ENCODE measurements at regions not wholly inside any gene's neighbourhood (a gene's known extent, or its start where the extent isn't known, plus 50 kb on each side); places are given as distances from the start of the nearest gene placed in this dataset.

- H3K4me1 Mint-ChIP-seq: no peaks in the 10 kb centered on the region
Observed at GRCh38 chr6:144778056-144778455, 492.9 kb downstream of the UTRN start.

GRCh38 chr6:144778773-144779492 is 493.8 kb downstream of the UTRN start:
- TF ChIP-seq CTCF (IDR thresholded peaks at IDR 0.05; ENCODE audit: unreplicated experiment): no peak
- Mint-ChIP-seq H3K27me3 (ENCODE audit: low read depth) (no peaks in the 10 kb centered on the region), H3K4me1 (no peaks in the 10 kb centered on the region), H3K36me3 (peaks cover 34% of the 10 kb centered on the region), H3K9me3 (no peaks in the 10 kb centered on the region), H3K4me3 (no peak overlapping the region), H3K27ac (no peak overlapping the region)
- no peak for DNase-seq (ENCODE audit: low spot score in 2 of 2, unreplicated experiment in 2 of 2)

More at GRCh38 chr6:144778056-144778455, 492.9 kb downstream of the UTRN start:
- no peak overlapping the region for H3K4me3 Mint-ChIP-seq
- no peak overlapping the region for H3K27ac Mint-ChIP-seq
- H3K36me3 Mint-ChIP-seq: peaks cover 39% of the 10 kb centered on the region
- H3K9me3 Mint-ChIP-seq: no peaks in the 10 kb centered on the region
- no peak for TF ChIP-seq CTCF (IDR thresholded peaks at IDR 0.05; ENCODE audit: unreplicated experiment)
- no peak for DNase-seq (ENCODE audit: low spot score in 2 of 2, unreplicated experiment in 2 of 2)
- no peaks in the 10 kb centered on the region for H3K27me3 Mint-ChIP-seq (ENCODE audit: low read depth)

DNA sequence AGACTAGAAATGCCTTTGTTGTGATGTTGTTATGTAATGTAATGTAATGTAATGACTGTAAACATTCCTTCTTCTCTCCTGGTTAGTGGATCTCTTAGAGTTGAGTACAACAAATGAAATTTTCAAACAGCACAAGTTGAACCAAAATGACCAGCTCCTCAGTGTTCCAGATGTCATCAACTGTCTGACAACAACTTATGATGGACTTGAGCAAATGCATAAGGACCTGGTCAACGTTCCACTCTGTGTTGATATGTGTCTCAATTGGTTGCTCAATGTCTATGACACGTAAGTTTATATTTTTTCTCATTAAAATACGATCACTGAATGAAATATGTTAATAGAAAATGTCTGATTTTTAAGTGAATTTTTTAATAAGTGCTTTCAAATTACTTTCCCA is 496.7 kb downstream of the UTRN start:
- Mint-ChIP-seq H3K27me3 (ENCODE audit: low read depth) (no peaks in the 10 kb centered on the region), H3K36me3 (peaks cover 9% of the 10 kb centered on the region), H3K4me1 (no peaks in the 10 kb centered on the region), H3K4me3 (no peak overlapping the region), H3K27ac (no peak overlapping the region), H3K9me3 (no peaks in the 10 kb centered on the region)
- DNase-seq (ENCODE audit: low spot score in 2 of 2, unreplicated experiment in 2 of 2): no peak
- TF ChIP-seq CTCF (IDR thresholded peaks at IDR 0.05; ENCODE audit: unreplicated experiment): no peak

DNA sequence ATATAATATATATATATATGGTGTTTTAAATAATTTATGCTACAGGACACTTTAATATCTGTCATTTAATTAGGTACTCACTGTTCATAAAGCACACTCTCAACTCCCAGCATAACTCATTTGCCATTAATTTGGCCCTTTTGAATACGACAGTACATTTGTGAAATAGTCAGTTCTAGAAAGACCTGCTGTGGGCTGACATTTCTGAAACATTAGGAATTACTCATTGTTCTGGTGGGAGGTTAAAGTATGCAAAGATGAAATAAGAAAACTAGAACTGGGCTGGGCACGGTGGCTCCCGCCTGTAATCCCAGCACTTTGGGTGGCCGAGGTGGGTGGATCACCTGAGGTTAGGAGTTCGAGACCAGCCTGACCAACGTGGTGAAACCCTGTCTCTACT is 497.5 kb downstream of the UTRN start:
- no peak overlapping the region for H3K27ac Mint-ChIP-seq
- H3K9me3 Mint-ChIP-seq: no peaks in the 10 kb centered on the region
- no peak overlapping the region for H3K4me3 Mint-ChIP-seq
- H3K4me1 Mint-ChIP-seq: no peaks in the 10 kb centered on the region
- TF ChIP-seq CTCF (IDR thresholded peaks at IDR 0.05; ENCODE audit: unreplicated experiment): no peak
- no peaks in the 10 kb centered on the region for H3K27me3 Mint-ChIP-seq (ENCODE audit: low read depth)
- H3K36me3 Mint-ChIP-seq: peaks cover 9% of the 10 kb centered on the region
- DNase-seq (ENCODE audit: low spot score in 2 of 2, unreplicated experiment in 2 of 2): no peak

DNA sequence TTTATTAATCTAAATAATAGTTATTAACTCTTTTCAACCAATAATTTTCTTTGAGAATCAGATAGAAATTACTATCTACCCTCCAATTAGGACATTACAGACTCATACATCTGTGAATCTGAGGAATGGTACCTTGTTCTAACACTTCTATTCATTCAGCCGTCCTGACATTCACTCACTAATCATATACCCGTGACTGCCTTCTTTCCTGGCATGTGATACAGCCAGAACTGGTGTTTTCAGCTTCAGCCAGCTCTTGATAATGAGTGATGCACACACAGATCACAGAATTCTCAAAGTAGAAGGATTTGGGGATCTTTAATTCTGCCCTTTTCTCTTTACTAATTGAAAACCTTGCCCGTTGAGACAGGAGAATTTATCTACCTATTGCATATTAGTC is 499.9 kb downstream of the UTRN start:
- Mint-ChIP-seq H3K27me3 (ENCODE audit: low read depth) (no peaks in the 10 kb centered on the region), H3K9me3 (no peaks in the 10 kb centered on the region), H3K4me3 (no peak overlapping the region), H3K27ac (no peak overlapping the region), H3K4me1 (no peaks in the 10 kb centered on the region), H3K36me3 (peaks cover 6% of the 10 kb centered on the region)
- no peak for DNase-seq (ENCODE audit: low spot score in 2 of 2, unreplicated experiment in 2 of 2)
- no peak for TF ChIP-seq CTCF (IDR thresholded peaks at IDR 0.05; ENCODE audit: unreplicated experiment)
